Kasumi-1 (cell line): ENCODE measurements at regions not wholly inside any gene's neighbourhood (a gene's known extent, or its start where the extent isn't known, plus 50 kb on each side); places are given as distances from the start of the nearest gene placed in this dataset.
"Not testable (repeated sequence)": the region's sequence is repeated elsewhere in the genome, so short reads cannot be mapped to it uniquely, and the experiment has no call there.

Experiments used
- DNase-seq, 2 experiments: peaks; one replicate each; lab custom pipeline; 2025; lab: John Stamatoyannopoulos, UW

- DNase-seq, result no peak
Observed at GRCh38 chr2:16200554-16201193, 260.3 kb downstream of the MYCN start.

- no peak for DNase-seq
Observed at GRCh38 chr2:16199882-16200553, 259.7 kb downstream of the MYCN start.

- not testable (repeated sequence) for DNase-seq
Observed at GRCh38 chr2:16199241-16199640, 258.9 kb downstream of the MYCN start.

- DNase-seq, result no peak
Observed at GRCh38 chr2:16198166-16198912, 258.0 kb downstream of the MYCN start.

- no peak for DNase-seq
Observed at GRCh38 chr2:16197504-16198147, 257.3 kb downstream of the MYCN start.

GRCh38 chr2:16196687-16197503 is 256.5 kb downstream of the MYCN start:
- DNase-seq, result no peak

GRCh38 chr2:16195681-16196070 is 255.3 kb downstream of the MYCN start:
- DNase-seq, result no peak

GRCh38 chr2:16194931-16195680 is 254.8 kb downstream of the MYCN start:
- no peak for DNase-seq

GRCh38 chr2:16194530-16194929 is 254.2 kb downstream of the MYCN start:
- no peak for DNase-seq

GRCh38 chr2:16194096-16194390 is 253.7 kb downstream of the MYCN start:
- no peak for DNase-seq

- no peak for DNase-seq
Observed at GRCh38 chr2:16192416-16193216, 252.3 kb downstream of the MYCN start.

GRCh38 chr2:16191431-16192200 is 251.3 kb downstream of the MYCN start:
- DNase-seq, result no peak

- no peak for DNase-seq
Observed at GRCh38 chr2:16190446-16191270, 250.3 kb downstream of the MYCN start.

GRCh38 chr2:16189836-16190160 is 249.4 kb downstream of the MYCN start:
- DNase-seq, result no peak

GRCh38 chr2:16189029-16189835 is 248.9 kb downstream of the MYCN start:
- no peak for DNase-seq

- no peak for DNase-seq
Observed at GRCh38 chr2:16188261-16188890, 248.0 kb downstream of the MYCN start.

- DNase-seq, result no peak
Observed at GRCh38 chr2:16187482-16187817, 247.1 kb downstream of the MYCN start.
